HEK293T (cell line): ENCODE measurements at regions not wholly inside any gene's neighbourhood (a gene's known extent, or its start where the extent isn't known, plus 50 kb on each side); places are given as distances from the start of the nearest gene placed in this dataset.

Source experiments
- CTCF ChIA-PET: fragments of 350-600 bp; formaldehyde crosslinking; extraction: SDS; loops from one replicate; lab custom pipeline; 2021; ENCODE audit warnings: antibody characterized with exemption, inconsistent platforms; lab: Yijun Ruan, JAX
- POLR2A ChIA-PET: fragments of 350-600 bp; formaldehyde crosslinking; extraction: SDS; loops from one replicate; lab custom pipeline; 2020; ENCODE audit warnings: antibody characterized with exemption, inconsistent platforms; lab: Yijun Ruan, JAX
- DNase-seq: peaks from one replicate; pipeline ENCODE4 v3.0.0; 2012; ENCODE audit warnings: mixed read lengths; ENCODE audit errors: extremely low spot score
- ARNT ChIP-seq: fragments of 450-650 bp; IDR thresholded peaks from 2 replicates; pipeline ENCODE4 v1.6.1; 2017; ENCODE audit warnings: mild to moderate bottlenecking
- BHLHE40 ChIP-seq: fragments of 450-650 bp; IDR thresholded peaks from 2 replicates; pipeline ENCODE4 v1.6.1; 2016; ENCODE audit warnings: mild to moderate bottlenecking, moderate library complexity, borderline replicate concordance
- CTBP1 ChIP-seq: fragments of 450-650 bp; IDR thresholded peaks from 2 replicates; pipeline ENCODE4 v1.6.1; 2016; ENCODE audit warnings: borderline replicate concordance
- ELF4 ChIP-seq: fragments of 450-650 bp; IDR thresholded peaks from 2 replicates; pipeline ENCODE4 v1.6.1; 2017; ENCODE audit warnings: antibody characterized with exemption
- FOXA1 ChIP-seq: fragments of 450-650 bp; IDR thresholded peaks from 2 replicates; pipeline ENCODE4 v1.6.1; 2016; ENCODE audit warnings: mild to moderate bottlenecking
- FOXK2 ChIP-seq: fragments of 450-650 bp; IDR thresholded peaks from 2 replicates; pipeline ENCODE4 v1.6.1; 2016; ENCODE audit warnings: mild to moderate bottlenecking
- FOXM1 ChIP-seq: fragments of 450-650 bp; IDR thresholded peaks from 2 replicates; pipeline ENCODE4 v1.6.1; 2017; ENCODE audit warnings: mild to moderate bottlenecking, borderline replicate concordance
- HDGF ChIP-seq: fragments of 450-650 bp; IDR thresholded peaks from 2 replicates; pipeline ENCODE4 v1.6.1; 2017; ENCODE audit warnings: antibody characterized with exemption, borderline replicate concordance
- L3MBTL2 ChIP-seq: fragments of 450-650 bp; conservative IDR thresholded peaks from 2 replicates; pipeline ENCODE4 v1.6.1; 2016; ENCODE audit warnings: mild to moderate bottlenecking
- LEF1 ChIP-seq: fragments of 450-650 bp; IDR thresholded peaks from 2 replicates; pipeline ENCODE4 v1.6.1; 2017; ENCODE audit warnings: mild to moderate bottlenecking, borderline replicate concordance
- NFRKB ChIP-seq: fragments of 450-650 bp; IDR thresholded peaks from 2 replicates; pipeline ENCODE4 v1.6.1; 2016; ENCODE audit warnings: mild to moderate bottlenecking, moderate library complexity
- SP1 ChIP-seq: fragments of 450-650 bp; IDR thresholded peaks from 2 replicates; pipeline ENCODE4 v1.6.1; 2017
- SUZ12 ChIP-seq: fragments of 450-650 bp; IDR thresholded peaks from 2 replicates; pipeline ENCODE4 v1.6.1; 2016; ENCODE audit warnings: mild to moderate bottlenecking
- TARDBP ChIP-seq: fragments of 450-650 bp; IDR thresholded peaks from 2 replicates; pipeline ENCODE4 v1.6.1; 2016
- ZNF384 ChIP-seq: fragments of 450-650 bp; IDR thresholded peaks from 2 replicates; pipeline ENCODE4 v1.6.1; 2016
- TF ChIP-seq, protein P1 (sequence below): fragments of 450-650 bp; IDR thresholded peaks from 2 replicates; pipeline ENCODE4 v1.6.1; 2016

DNA sequence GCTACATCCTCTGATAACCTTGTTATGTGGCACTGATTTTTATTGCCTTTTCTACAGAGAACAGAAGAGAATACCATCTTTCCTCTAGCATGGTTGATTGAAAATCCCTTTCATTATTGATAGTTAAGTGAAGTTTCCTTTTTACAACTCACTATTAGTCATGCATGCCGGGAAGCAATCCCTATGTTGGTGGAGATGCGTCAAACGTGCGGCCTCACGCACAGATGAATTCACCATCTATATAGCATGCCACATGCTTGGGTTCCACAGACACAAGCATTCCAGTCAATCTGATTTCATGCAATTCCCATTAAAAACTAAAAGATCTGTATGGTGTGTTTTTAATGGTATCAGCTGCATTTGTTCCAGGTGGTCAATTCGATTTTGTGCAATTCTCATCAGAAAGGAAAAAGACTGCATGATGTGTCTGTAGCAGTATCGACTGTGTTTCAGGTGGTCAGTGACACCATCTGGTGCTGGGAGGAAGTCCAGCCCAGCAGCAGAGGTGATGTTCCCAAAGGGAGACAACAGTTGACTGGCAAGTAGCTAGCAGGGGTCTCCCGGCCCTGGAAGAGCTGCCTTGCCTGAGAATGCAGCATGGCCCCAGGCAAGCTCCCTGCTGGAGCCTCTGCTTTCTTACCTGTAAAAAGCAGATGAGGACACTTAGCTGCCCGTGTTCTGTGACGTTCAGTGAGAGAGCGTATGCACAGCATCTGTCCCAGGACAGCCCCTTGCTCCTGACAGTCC is 151.3 kb upstream of the NCK2 start:
- CTCF ChIA-PET = no interaction called here
- POLR2A ChIA-PET = no interaction called here
- DNase-seq = no peak
- no peak for TF ChIP-seq HDGF
- TF ChIP-seq TARDBP = no peak
- TF ChIP-seq FOXM1 = no peak
- no peak for TF ChIP-seq LEF1
- no peak for TF ChIP-seq L3MBTL2
- no peak for TF ChIP-seq FOXA1
- TF ChIP-seq, protein P1, sequence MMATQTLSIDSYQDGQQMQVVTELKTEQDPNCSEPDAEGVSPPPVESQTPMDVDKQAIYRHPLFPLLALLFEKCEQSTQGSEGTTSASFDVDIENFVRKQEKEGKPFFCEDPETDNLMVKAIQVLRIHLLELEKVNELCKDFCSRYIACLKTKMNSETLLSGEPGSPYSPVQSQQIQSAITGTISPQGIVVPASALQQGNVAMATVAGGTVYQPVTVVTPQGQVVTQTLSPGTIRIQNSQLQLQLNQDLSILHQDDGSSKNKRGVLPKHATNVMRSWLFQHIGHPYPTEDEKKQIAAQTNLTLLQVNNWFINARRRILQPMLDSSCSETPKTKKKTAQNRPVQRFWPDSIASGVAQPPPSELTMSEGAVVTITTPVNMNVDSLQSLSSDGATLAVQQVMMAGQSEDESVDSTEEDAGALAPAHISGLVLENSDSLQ = no peak
- TF ChIP-seq ZNF384 = no peak
- no peak for TF ChIP-seq ELF4
- TF ChIP-seq NFRKB = no peak
- no peak for TF ChIP-seq FOXK2

DNA sequence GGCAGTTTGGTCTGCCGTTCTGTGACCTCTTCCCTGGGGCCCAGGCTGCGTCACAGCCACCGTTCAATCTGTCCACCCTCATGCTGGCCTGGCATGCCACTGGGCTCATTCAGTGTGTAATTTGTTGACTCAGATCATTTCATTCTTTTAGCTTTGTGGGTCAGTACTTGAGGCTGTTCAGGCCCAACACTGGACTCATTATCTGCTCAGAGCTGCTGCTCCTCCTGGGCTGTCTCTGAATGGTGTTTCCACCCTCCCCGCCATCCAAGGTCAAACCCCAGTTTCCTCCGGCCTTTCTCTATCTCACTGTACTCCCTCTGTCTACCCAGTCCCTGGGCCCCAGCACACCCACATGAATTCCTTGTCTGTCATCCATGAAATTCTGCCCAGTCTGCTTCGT is 152.4 kb upstream of the NCK2 start:
- no peak for DNase-seq
- no peak for TF ChIP-seq TARDBP
- TF ChIP-seq L3MBTL2 = no peak
- TF ChIP-seq SUZ12 = no peak
- no peak for TF ChIP-seq FOXK2
- TF ChIP-seq, protein P1 = no peak
- TF ChIP-seq ELF4 = no peak
- no peak for TF ChIP-seq FOXM1
- no peak for TF ChIP-seq SP1
- no peak for TF ChIP-seq HDGF
- TF ChIP-seq NFRKB = no peak
- TF ChIP-seq ZNF384 = no peak
- TF ChIP-seq LEF1 = no peak
- no peak for TF ChIP-seq CTBP1
- TF ChIP-seq ARNT = no peak
- CTCF ChIA-PET = interaction anchor here (0.6 kb wide), 1 partner anchor 68 kb away, joined by 3 read pairs; no protein-coding TSS in a partner anchor
- POLR2A ChIA-PET = no interaction called here

DNA sequence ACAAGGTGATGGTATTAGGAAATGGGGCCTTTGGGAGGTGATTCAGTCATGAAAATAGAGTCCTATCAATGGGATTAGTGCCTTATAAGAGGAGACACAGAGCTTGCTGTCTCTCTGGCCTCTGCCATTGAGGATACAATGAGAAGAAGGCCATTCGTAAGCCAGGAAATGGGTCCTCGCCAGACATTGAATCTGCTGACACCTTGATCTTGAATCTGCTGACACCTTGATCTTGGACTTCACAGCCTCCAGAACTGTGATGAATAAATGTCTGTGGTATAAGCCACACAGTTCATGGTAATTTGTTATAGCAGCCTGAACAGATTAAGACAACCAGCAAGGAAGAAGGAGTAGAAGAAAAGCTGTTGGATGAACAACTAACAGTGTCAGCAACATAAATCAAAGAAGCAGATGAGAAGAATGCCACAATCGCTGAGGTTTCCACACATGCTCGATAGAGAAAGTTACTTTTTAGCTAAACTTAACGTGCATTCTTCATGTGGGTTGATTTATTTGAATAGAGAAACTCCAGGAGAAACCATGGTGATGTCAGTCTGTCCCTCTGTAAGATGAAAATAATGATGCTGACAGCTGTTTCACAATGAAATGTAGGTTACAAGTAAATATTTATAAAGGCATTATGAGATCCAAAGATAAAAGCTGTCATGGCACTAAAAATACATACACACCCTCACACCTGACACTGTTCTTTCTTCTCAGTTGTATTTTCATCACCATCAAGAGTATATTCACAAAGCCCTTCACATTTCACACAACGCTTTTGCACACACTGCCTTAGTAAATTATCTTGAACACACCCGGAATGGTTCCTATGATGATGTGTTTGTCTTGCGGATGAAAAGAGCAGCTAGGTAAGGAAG is 153.7 kb upstream of the NCK2 start:
- ChIA-PET CTCF (no interaction called here), POLR2A (no interaction called here)
- TF ChIP-seq LEF1 (no peak), NFRKB (no peak), ZNF384 (no peak), HDGF (no peak), ARNT (no peak), FOXK2 (no peak), FOXM1 (no peak), L3MBTL2 (no peak), ELF4 (no peak), SP1 (no peak), CTBP1 (no peak), FOXA1 (no peak), TARDBP (no peak), SUZ12 (no peak), BHLHE40 (no peak)
- TF ChIP-seq, protein P1 = no peak
- DNase-seq = no peak

DNA sequence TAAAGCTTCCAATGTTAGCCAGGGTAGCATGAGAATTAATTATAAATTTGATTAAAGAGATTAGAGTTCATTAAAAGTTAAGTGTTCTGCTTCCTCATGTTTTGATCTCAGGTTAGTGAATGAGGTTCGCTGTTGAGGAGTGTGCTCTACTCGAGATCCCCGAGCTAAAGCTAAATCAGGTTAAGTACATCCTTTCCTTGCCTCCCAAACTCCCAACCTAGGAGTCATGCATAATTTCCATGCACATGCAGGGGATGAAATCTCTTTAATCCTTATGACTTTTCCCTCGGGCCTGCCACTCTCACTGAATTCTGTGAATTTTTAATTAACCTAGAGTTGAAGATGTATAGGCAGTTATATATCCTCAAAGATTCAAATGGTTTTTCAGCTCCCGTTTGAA is 156.1 kb upstream of the NCK2 start:
- CTCF ChIA-PET = no interaction called here
- TF ChIP-seq ARNT (no peak), BHLHE40 (no peak), SUZ12 (no peak), ELF4 (no peak)
- POLR2A ChIA-PET = no interaction called here
- no peak for DNase-seq

DNA sequence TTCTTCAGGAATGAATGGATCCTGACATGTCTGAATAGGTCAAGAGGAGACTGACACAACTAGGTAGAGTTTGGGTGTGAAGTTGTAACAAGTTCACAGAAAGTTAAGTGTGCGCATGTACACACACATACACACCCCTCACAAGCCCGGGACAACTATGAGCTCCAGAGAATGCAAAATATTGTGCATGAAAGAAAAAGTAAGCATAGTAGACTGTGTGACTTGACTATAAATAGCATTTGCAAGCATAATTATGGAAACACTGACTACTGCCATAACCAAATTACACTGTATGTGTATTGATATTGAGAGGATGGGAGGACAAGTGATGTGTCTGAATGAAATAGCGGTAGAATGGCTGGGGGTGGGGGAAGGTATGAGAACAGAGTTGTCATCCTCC is 157.1 kb upstream of the NCK2 start:
- ChIA-PET CTCF (no interaction called here), POLR2A (no interaction called here)
- TF ChIP-seq LEF1 = no peak
- TF ChIP-seq ELF4 = no peak
- TF ChIP-seq SP1 = no peak
- TF ChIP-seq CTBP1 = no peak
- TF ChIP-seq NFRKB = no peak
- no peak for TF ChIP-seq BHLHE40
- TF ChIP-seq FOXK2 = no peak
- no peak for TF ChIP-seq ARNT
- no peak for TF ChIP-seq FOXM1
- no peak for TF ChIP-seq TARDBP
- no peak for TF ChIP-seq ZNF384
- DNase-seq = no peak

DNA sequence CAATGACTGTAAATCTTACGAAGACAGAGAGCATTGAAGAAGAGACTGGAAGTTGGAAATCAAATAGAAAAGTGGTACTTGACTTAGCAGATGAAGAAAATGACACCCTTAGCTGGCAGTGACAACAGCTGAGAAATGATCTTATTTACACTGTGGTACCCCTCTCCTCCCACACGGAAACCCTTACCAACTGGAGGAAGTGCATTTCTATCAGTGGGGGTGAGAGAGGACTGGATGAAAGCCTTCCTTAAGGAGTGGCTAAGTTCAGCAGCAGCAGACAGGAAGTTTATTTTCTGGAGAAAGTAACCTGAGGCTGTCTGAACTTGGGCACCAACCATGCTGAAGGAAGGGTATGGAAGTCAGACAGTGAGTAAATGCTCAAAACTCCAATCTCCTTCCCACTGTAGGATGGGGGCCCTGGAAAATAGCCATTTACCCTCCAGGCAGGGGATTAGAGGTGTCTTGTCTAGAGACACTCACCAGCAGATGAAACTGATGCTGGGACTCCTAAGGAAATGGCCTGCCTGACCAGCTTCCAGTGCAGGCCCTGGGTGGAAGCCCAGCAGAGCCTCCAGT is 160.2 kb upstream of the NCK2 start:
- POLR2A ChIA-PET = no interaction called here
- CTCF ChIA-PET = no interaction called here
- no peak for TF ChIP-seq ELF4
- TF ChIP-seq FOXA1 = no peak
- DNase-seq = no peak
